GM12872 (cell line): ENCODE measurements at regions not wholly inside any gene's neighbourhood (a gene's known extent, or its start where the extent isn't known, plus 50 kb on each side); places are given as distances from the start of the nearest gene placed in this dataset.

ENCODE experiments used
- TF ChIP-seq, protein P1 (sequence below): IDR thresholded peaks from 3 replicates; pipeline ENCODE4 v1.5.1; 2011; ENCODE audit warnings: low read depth, mild to moderate bottlenecking, low read length, moderate library complexity; ENCODE audit not compliant: insufficient read depth

DNA sequence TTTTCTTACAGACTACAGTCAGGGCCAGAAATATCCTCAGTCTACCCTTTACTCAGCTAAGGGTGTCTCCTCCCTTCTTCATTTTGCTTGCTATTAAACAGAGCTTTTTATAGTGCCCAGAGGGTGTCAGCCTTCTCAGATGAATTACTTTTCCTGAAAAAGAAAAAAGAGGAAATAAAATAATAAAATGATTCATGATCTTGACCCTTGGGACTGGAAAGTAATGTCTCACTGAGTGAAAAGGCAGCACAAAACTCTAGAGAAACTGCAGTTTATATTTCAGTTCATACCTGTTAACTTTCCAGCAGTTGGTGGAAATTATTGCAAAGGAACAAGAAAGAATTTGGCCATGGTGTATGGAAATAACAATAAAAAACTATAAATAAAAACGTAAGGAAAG is 170.6 kb downstream of the IBTK start:
- TF ChIP-seq, protein P1, sequence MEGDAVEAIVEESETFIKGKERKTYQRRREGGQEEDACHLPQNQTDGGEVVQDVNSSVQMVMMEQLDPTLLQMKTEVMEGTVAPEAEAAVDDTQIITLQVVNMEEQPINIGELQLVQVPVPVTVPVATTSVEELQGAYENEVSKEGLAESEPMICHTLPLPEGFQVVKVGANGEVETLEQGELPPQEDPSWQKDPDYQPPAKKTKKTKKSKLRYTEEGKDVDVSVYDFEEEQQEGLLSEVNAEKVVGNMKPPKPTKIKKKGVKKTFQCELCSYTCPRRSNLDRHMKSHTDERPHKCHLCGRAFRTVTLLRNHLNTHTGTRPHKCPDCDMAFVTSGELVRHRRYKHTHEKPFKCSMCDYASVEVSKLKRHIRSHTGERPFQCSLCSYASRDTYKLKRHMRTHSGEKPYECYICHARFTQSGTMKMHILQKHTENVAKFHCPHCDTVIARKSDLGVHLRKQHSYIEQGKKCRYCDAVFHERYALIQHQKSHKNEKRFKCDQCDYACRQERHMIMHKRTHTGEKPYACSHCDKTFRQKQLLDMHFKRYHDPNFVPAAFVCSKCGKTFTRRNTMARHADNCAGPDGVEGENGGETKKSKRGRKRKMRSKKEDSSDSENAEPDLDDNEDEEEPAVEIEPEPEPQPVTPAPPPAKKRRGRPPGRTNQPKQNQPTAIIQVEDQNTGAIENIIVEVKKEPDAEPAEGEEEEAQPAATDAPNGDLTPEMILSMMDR = no peak

DNA sequence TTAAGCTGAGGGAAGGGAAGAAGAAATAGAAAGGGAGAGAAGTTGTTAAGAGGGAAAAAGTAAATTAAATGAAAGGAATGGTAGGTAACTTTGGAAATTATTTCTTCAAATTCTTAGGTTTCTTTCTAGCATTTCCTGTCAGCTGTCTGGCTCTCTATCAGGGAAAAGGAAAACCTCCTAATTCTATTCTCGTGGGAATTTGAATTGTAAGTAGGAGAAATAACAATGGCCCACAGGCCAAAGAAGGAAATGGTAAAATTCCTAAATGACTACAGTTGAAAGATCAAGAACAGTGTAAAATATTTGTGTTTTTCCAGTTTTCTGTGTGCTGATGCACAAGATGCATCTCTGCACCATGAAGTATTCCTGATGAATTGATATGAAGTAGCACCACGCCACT is 173.0 kb downstream of the IBTK start:
- TF ChIP-seq, protein P1 = no peak

DNA sequence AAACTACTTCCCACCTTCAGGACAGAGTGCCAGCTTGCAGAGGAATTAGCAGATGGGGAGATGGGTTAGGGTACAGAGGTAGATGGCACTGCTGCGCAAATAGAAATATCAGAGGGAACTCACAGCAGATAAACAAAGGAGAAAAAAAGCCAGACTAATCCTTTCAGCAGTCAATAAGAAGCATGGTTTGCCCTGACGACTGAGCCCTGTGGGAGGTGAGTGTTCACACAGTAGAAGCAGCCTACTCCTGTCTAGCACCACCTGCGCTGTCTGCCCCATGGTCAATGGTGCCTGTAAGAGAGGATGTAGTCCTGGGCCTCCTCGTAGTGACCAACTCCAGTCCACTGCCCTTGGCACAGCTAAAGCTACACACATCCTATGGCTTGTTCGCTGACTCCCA is 174.1 kb downstream of the IBTK start:
- TF ChIP-seq, protein P1 = no peak

DNA sequence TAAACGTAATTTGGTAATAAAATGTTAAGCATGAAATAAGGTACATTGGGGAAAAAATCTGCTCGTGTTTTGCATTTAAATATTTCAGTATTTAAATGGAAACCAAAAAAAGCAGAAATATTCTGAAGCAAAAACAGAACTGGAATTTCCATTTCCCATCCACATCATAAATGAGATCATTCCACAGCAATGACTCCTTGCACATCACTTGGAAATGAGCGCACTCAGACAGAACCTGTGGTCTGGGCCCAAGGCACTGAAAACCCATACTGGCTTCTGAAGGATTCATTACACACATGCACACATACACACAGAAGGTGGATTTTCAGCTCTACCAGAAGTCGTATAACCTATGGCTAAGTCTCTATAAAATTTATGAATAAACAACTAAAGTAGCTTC is 174.8 kb downstream of the IBTK start:
- TF ChIP-seq, protein P1 = no peak

DNA sequence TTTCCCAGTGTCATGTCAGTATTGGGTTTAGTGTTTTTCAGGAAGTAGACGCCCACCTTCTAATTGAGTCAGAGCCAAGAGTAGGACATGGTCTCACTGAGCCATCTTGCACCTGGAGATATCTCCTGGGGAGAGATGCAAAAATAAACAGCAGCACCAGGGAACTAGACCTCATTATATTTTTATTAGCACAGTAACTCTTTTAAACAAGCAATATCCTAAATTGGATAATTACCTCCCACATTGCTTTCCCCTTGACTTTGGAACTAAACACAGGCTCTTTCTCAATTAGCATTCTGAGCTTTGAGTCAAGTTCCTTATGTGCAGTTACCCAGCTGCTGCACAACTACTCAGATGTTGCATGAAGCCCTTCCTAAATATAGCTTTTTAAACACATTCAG is 175.4 kb downstream of the IBTK start:
- TF ChIP-seq, protein P1 = no peak

DNA sequence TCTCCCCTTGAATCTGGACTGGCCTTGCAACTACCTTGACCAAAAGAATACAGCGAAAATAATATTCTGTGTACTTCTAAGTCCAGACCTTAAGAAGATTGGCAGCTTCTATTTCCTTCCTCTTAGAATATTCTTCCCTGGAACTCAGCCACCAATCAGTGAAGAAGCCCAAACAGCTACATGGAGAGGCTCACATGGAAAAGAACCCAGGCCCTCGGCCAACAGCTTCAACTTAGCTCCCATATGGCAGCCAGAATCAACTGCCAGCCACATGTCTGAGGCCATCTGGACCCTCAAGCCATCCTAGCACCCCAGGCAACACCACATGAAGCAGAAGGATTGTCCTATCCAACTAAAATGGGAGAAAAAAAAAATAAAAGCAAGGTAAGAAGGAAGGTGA is 178.8 kb downstream of the IBTK start:
- TF ChIP-seq, protein P1 = no peak

DNA sequence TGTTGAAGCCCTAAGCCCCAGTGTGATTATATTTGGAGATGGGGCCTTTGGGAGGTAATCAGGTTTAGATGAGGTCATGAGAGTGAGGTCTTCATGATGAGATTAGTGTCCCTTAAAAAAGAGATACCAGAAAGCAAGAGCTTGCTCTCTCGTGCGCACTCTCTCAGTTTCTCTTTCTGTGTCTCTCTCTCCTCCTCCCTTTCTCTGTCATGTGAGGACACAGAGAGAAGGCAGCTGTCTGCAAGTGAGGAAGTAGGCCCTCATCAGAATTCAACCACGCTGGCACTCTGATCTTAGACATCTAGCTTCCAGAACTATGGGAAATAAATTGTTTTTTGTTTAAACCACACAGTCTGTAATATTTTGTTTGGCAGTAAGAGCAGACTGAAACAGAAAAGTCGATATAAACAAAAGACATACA is 180.5 kb downstream of the IBTK start:
- TF ChIP-seq, protein P1 = no peak

DNA sequence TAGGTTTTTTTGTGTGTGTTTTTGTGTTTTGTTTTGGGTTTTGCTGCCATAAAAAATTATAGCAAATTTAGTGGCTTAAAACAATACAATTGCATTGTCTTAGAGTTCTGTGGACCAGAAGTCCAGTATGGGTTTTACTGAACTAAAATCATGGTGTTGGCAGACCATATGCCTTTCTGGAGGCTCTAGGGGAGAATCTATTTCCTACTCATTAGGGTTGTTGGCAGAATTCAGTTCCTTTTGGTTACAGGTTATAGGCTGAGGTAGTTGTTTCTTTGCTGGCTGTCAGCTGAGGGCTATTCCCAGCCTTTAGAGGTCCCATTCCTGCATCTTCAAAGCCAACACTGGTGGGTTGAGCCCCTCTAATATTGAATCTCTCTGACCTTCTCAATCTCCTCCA is 181.3 kb downstream of the IBTK start:
- TF ChIP-seq, protein P1 = no peak
